ENCODE measurements at regions not wholly inside any gene's neighbourhood (a gene's known extent, or its start where the extent isn't known, plus 50 kb on each side); places are given as distances from the start of the nearest gene placed in this dataset.

- DNase-seq (ENCODE audit: low read depth): no peak
These were observed 1825.1 kb upstream of the IGFBP7 start for GRCh38 chr4:58935332-58935731.

- DNase-seq (ENCODE audit: low read depth): no peak
These were observed 1826.3 kb upstream of the IGFBP7 start for GRCh38 chr4:58936436-58936835.

DNA sequence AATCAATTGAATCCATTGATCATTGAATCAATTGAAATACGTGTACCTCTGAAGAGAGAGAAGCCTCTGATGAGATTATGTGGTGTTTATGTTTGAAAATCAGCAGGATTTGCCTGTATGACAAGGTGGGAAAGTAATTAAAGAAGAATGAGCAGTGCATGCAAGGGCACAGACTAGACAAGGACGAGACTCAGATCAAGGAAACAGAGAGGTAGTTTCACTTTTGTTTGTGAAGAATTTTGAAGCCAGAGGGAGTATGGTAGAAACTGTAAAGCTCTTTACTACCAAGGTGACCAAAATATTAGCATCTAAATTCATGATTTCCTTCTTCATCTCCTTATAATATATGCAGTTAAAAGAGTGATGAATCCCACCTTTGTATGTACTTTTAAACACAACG is 1830.0 kb upstream of the IGFBP7 start:
- no peak for DNase-seq (ENCODE audit: low read depth)

- no peak for DNase-seq (ENCODE audit: low read depth)
These were observed 1831.1 kb upstream of the IGFBP7 start for GRCh38 chr4:58941286-58941685.

GRCh38 chr4:58953575-58953974 is 1843.4 kb upstream of the IGFBP7 start:
- DNase-seq (ENCODE audit: low read depth): no peak

DNA sequence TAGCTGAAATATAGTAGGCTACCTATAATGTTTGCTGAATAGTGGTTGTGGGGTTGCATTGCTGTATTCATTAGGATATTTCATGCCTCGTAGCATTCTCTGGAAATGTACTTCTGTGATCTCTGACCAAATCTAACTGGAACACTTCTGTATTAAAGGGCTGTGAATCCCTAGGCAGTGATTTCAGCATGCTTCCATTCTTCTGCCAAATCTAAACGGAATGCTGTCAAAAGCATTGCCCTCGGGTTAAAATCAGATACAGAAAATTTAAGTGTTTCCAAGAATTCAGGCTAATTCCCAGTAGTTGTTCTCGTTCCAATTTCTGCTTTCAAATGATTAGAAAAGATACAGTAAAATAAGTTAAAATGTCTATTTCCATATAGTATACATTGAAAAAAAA is 1847.5 kb upstream of the IGFBP7 start:
- no peak for DNase-seq (ENCODE audit: low read depth)

DNA sequence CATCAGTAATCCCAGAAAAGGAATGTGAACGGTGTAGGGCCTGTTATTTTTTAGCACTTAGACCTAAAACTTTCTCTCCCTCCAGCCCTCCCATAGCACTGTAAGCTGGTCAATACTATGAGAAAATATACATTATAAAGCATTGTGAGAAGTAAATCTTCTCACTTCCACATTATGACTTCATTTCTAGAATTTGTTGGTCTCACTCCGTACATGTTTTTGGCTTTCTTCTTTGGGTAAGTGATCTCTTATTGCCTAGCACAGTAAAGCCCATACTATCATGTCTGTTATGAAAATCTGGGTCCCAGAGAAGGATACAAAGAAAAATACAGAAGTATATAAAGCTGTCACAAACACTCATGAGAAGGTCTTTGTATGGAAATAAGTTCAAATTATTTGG is 1851.1 kb upstream of the IGFBP7 start:
- DNase-seq (ENCODE audit: low read depth): no peak

- DNase-seq (ENCODE audit: low read depth): no peak
These were observed 1851.7 kb upstream of the IGFBP7 start for GRCh38 chr4:58961925-58962324.

GRCh38 chr4:58962424-58962823 is 1852.2 kb upstream of the IGFBP7 start:
- no peak for DNase-seq (ENCODE audit: low read depth)

GRCh38 chr4:58981828-58982227 is 1871.6 kb upstream of the IGFBP7 start:
- DNase-seq (ENCODE audit: low read depth): no peak

- no peak for DNase-seq (ENCODE audit: low read depth)
These were observed 1873.7 kb upstream of the IGFBP7 start for GRCh38 chr4:58983887-58984286.

GRCh38 chr4:59002148-59002547 is 1892.0 kb upstream of the IGFBP7 start:
- DNase-seq (ENCODE audit: low read depth): no peak

GRCh38 chr4:59024257-59024656 is 1914.1 kb upstream of the IGFBP7 start:
- no peak for DNase-seq (ENCODE audit: low read depth)

DNA sequence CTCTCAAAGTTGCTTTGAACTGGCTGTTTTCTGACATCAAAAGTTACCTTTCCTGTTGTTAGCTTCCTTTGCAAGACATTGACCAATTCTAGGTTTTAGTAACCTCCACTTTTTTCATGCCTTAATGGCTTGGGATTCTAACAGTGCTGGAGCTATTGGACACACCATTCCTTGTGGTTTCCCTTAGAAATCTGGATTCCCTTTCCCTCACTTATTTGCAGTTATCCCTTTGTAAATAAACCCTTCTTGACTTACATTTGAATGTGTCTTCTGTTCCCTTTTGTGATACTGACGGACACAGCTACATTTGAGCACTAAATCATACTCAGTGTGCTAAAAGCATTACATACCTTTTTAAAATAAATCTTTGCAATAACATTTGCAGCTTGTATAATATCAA is 1927.6 kb upstream of the IGFBP7 start:
- no peak for DNase-seq (ENCODE audit: low read depth)

GRCh38 chr4:59039046-59039445 is 1928.9 kb upstream of the IGFBP7 start:
- DNase-seq (ENCODE audit: low read depth): no peak

GRCh38 chr4:59044286-59044900 is 1934.2 kb upstream of the IGFBP7 start:
- DNase-seq (ENCODE audit: low read depth): no peak

GRCh38 chr4:59054086-59054485 is 1943.9 kb upstream of the IGFBP7 start:
- no peak for DNase-seq (ENCODE audit: low read depth)

- no peak for DNase-seq (ENCODE audit: low read depth)
These were observed 1947.6 kb upstream of the IGFBP7 start for GRCh38 chr4:59057804-59058203.

GRCh38 chr4:59058543-59058942 is 1948.4 kb upstream of the IGFBP7 start:
- no peak for DNase-seq (ENCODE audit: low read depth)

- no peak for DNase-seq (ENCODE audit: low read depth)
These were observed 1950.0 kb upstream of the IGFBP7 start for GRCh38 chr4:59060002-59060846.

DNA sequence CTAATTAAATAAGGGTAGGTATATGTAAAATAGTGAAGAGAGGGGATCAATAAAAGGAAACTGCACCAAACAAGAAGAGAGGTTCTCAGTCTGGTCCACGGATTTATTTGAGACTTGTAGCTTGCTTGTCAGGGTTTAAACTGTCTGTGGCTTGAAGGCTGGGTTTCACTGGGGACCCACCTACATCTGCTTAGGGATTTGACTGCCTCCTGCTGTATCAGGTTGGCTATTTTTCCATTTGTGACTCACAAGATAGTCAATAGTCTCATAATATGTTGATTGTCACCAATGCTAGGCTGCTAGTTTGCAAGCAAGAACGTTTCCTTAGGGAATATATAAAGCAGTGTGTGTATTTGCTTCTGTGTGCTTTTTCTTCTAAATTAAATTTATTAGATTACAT is 1950.7 kb upstream of the IGFBP7 start:
- no peak for DNase-seq (ENCODE audit: low read depth)

DNA sequence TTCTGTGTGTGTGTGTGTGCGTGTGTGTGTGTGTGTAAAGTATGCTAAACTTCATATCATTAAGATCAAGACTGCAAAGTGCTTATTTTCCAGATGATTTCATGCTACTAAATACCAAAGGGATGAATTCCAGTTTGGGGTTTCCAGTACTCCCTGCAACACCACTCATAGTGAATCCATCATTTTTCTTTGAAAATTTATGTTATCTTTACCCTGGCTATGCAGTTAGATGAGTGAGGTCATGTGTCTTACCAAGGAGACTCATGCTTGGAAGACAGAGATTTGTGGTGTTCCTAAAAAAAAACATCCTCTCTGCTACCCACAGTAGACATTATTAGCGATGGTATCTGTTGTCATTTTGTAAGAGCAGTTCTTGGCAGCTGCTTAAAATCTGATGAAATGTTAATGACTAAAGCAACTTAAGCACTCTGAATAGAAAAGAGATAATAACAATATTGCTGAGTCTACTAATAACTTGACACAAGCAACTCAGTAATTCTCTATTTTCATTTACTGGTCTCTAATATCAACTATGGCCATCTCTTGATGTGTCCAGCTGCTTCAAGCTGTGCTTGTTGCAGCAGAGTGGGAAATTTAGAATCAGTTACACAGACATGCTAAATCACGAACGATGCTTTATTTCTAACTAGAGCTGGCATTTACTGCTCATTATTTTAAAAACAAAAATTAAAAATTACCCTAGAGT is 1953.0 kb upstream of the IGFBP7 start:
- DNase-seq (ENCODE audit: low read depth): no peak

Measured in HS-27A (cell line).